Left lobe of liver (tissue), 2 donors: ENCODE measurements at regions not wholly inside any gene's neighbourhood (a gene's known extent, or its start where the extent isn't known, plus 50 kb on each side); places are given as distances from the start of the nearest gene placed in this dataset.
A peak's percentile ranks its signal among the peaks of the same experiment; 100 is the strongest.

Experiments used
- ATAC-seq: fragments of 200-7000 bp; cut with Tn5 transposase; one replicate; pipeline ENCODE4 v1.9.1; 2020; ENCODE audit warnings: mild to moderate bottlenecking, moderate library complexity
- DNase-seq: peaks from one replicate; pipeline ENCODE4 v3.0.0-alpha.2; 2020; ENCODE audit warnings: low spot score
- donor health status: DM: no; HTN: no; CAD: no; lungs with moderate emphysema.
- donor health status: DM: no; HTN: yes; CAD: no.

GRCh38 chr5:114221807-114222206 is 140.1 kb upstream of the KCNN2 start:
- ATAC-seq (no peak), DNase-seq (no peak)

- peak; percentile 53 for ATAC-seq
- no peak for DNase-seq
Measured at GRCh38 chr5:114223866-114224265, 138.0 kb upstream of the KCNN2 start.

- ATAC-seq (no peak), DNase-seq (no peak)
Measured at GRCh38 chr5:114237766-114238165, 124.1 kb upstream of the KCNN2 start.

GRCh38 chr5:114238771-114239313 is 123.0 kb upstream of the KCNN2 start:
- no peak for ATAC-seq
- DNase-seq = no peak

GRCh38 chr5:114243281-114243971 is 118.4 kb upstream of the KCNN2 start:
- ATAC-seq = no peak
- DNase-seq = no peak

GRCh38 chr5:114243972-114244317 is 117.9 kb upstream of the KCNN2 start:
- no peak for ATAC-seq
- no peak for DNase-seq

- ATAC-seq (no peak), DNase-seq (no peak)
Measured at GRCh38 chr5:114249823-114250222, 112.0 kb upstream of the KCNN2 start.

- DNase-seq (no peak), ATAC-seq (no peak)
Measured at GRCh38 chr5:114250536-114250935, 111.3 kb upstream of the KCNN2 start.

- DNase-seq (no peak), ATAC-seq (no peak)
Measured at GRCh38 chr5:114252226-114252625, 109.6 kb upstream of the KCNN2 start.

GRCh38 chr5:114255260-114255659 is 106.6 kb upstream of the KCNN2 start:
- no peak for ATAC-seq
- no peak for DNase-seq

GRCh38 chr5:114261989-114262388 is 99.9 kb upstream of the KCNN2 start:
- ATAC-seq (no peak), DNase-seq (no peak)

GRCh38 chr5:114265432-114266060 is 96.3 kb upstream of the KCNN2 start:
- DNase-seq (no peak), ATAC-seq (no peak)

GRCh38 chr5:114266374-114266773 is 95.5 kb upstream of the KCNN2 start:
- no peak for ATAC-seq
- DNase-seq = no peak

GRCh38 chr5:114296191-114296590 is 65.7 kb upstream of the KCNN2 start:
- ATAC-seq = no peak

GRCh38 chr5:114297915-114298314 is 64.0 kb upstream of the KCNN2 start:
- DNase-seq = no peak

More at GRCh38 chr5:114296191-114296590, 65.7 kb upstream of the KCNN2 start:
- no peak for DNase-seq

GRCh38 chr5:114305402-114306207 is 56.3 kb upstream of the KCNN2 start:
- no peak for DNase-seq
- ATAC-seq = no peak

More at GRCh38 chr5:114297915-114298314, 64.0 kb upstream of the KCNN2 start:
- no peak for ATAC-seq

- ATAC-seq (no peak), DNase-seq (no peak)
Measured at GRCh38 chr5:114308017-114308416, 53.9 kb upstream of the KCNN2 start.

- no peak for DNase-seq
- ATAC-seq = no peak
Measured at GRCh38 chr5:114308508-114308907, 53.4 kb upstream of the KCNN2 start.

- no peak for ATAC-seq
- no peak for DNase-seq
Measured at GRCh38 chr5:114310666-114311065, 51.2 kb upstream of the KCNN2 start.

- DNase-seq = no peak
- no peak for ATAC-seq
Measured at GRCh38 chr5:114311281-114311680, 50.6 kb upstream of the KCNN2 start.

GRCh38 chr5:114311968-114312367 is 49.9 kb upstream of the KCNN2 start:
- ATAC-seq (no peak), DNase-seq (no peak)
